ENCODE measurements at regions not wholly inside any gene's neighbourhood (a gene's known extent, or its start where the extent isn't known, plus 50 kb on each side); places are given as distances from the start of the nearest gene placed in this dataset.

DNA sequence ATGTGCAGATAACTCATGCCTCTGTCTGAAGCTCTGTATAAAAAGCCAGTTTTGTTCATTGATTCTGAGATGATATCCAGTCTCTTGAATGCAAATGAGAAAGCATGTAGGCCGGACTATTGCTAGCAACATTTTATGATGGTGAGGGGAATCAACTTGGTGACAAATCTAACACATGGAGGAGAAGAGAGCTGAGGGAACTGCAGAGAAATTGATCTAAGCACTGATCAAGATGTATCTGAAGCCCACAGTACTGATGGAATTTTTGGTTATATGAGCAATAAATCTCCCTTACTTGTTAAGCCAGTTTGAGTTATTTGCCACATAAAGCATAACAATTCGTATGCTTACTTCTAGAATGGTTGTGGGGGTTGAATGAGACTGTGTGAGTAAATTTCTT, 295.6 kb upstream of the DDHD1 start:
- Histone ChIP-seq H3K27me3 (ENCODE audit: low read depth) (no peaks in the 10 kb centered on the region), H3K9me3 (no peaks in the 10 kb centered on the region), H3K4me1 (no peaks in the 10 kb centered on the region), H3K36me3 (no peaks in the 10 kb centered on the region), H3K27ac (no peak overlapping the region), H3K4me3 (no peak overlapping the region)
- no peak for DNase-seq
- intact Hi-C loops (cut with DNase I), result no loop called here
- TF ChIP-seq, protein P1, sequence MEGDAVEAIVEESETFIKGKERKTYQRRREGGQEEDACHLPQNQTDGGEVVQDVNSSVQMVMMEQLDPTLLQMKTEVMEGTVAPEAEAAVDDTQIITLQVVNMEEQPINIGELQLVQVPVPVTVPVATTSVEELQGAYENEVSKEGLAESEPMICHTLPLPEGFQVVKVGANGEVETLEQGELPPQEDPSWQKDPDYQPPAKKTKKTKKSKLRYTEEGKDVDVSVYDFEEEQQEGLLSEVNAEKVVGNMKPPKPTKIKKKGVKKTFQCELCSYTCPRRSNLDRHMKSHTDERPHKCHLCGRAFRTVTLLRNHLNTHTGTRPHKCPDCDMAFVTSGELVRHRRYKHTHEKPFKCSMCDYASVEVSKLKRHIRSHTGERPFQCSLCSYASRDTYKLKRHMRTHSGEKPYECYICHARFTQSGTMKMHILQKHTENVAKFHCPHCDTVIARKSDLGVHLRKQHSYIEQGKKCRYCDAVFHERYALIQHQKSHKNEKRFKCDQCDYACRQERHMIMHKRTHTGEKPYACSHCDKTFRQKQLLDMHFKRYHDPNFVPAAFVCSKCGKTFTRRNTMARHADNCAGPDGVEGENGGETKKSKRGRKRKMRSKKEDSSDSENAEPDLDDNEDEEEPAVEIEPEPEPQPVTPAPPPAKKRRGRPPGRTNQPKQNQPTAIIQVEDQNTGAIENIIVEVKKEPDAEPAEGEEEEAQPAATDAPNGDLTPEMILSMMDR (IDR thresholded peaks at IDR 0.05), result no peak
- ATAC-seq, result no peak

DNA sequence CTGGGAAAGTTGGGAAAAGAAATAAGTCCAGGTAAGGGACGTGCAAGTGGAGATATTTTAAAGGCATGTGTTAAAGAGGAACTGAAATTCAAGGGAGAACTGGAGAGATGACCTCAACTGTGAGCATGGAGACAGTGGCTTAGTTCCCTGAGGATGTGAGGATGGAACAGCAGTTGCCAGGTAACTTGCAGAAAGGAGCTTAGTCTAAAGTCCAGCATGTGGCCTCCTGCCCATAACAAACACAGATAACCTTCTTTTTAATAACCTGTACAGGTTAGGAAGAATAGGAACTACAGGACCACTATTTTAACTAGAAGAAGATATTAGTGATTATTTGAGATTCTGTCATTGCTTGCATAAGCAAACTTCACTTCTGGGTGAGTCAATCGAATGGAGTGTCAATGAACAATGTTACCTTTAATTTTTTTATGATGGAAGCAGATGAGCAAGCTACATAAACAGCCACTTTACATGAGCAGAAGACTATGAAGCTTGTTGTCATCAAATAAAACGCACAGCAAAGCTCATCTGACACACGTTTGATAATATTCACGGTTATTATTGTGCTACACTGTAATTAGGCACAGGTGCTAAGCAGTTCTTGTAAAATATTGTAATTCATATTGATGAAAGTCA, 291.7 kb upstream of the DDHD1 start:
- no peak for DNase-seq
- TF ChIP-seq, protein P1 (IDR thresholded peaks at IDR 0.05), result no peak
- Histone ChIP-seq H3K27me3 (ENCODE audit: low read depth) (no peaks in the 10 kb centered on the region), H3K4me1 (no peaks in the 10 kb centered on the region), H3K4me3 (no peak overlapping the region), H3K27ac (no peak overlapping the region), H3K9me3 (no peaks in the 10 kb centered on the region), H3K36me3 (no peaks in the 10 kb centered on the region)
- intact Hi-C loops (cut with DNase I), result no loop called here
- ATAC-seq, result no peak

DNA sequence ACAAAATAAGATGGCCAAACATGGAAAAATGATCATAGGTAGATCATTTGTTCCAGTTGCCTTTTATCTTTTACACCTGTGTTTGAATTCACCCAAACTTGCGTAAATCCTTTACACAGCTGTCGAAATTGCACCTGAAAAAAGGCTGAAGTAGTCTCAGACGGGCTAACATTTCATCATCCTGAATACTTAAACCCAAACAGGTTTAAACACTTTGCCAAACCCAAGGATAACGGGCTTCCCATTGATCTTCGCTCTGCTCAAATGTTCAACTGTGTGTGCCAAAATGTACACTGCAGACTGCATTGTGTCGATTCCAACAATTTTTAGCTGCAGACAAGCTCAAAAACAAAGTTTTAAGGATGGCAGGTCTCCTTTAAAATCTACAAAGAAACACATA, 288.7 kb upstream of the DDHD1 start:
- DNase-seq (no peak), ATAC-seq (peak; percentile 23 to 64)
- H3K27me3 ChIP-seq (ENCODE audit: low read depth), result no peaks in the 10 kb centered on the region
- no peak overlapping the region for H3K27ac ChIP-seq
- no peaks in the 10 kb centered on the region for H3K36me3 ChIP-seq
- no peak overlapping the region for H3K4me3 ChIP-seq
- no peaks in the 10 kb centered on the region for H3K4me1 ChIP-seq
- intact Hi-C loops (cut with DNase I), result no loop called here
- TF ChIP-seq, protein P1 (IDR thresholded peaks at IDR 0.05), result no peak
- no peaks in the 10 kb centered on the region for H3K9me3 ChIP-seq

DNA sequence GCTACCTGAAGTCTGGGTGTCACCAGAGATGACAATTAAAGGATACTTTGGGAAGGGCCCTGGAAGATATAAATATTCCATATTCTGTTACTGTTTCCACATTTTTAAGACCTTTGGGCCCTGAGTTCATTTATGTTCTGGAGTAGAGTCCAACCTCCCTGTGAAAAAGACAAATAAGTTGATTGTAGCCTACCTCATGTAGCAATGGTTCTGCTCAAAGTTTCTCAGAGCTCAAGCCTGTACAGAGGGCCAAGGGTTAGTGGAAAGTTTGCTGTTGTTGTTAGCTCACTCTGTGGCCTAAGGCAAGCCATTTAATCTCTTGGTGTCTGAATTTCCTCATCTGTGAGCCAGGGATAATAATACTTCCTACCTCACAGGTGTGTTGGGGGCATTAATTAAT, 284.7 kb upstream of the DDHD1 start:
- Histone ChIP-seq H3K27ac (no peak overlapping the region), H3K4me1 (no peaks in the 10 kb centered on the region), H3K36me3 (no peaks in the 10 kb centered on the region), H3K9me3 (no peaks in the 10 kb centered on the region), H3K27me3 (ENCODE audit: low read depth) (no peaks in the 10 kb centered on the region), H3K4me3 (no peak overlapping the region)
- no peak for ATAC-seq
- TF ChIP-seq, protein P1 (IDR thresholded peaks at IDR 0.05), result no peak
- DNase-seq, result no peak
- intact Hi-C loops (cut with DNase I), result no loop called here

DNA sequence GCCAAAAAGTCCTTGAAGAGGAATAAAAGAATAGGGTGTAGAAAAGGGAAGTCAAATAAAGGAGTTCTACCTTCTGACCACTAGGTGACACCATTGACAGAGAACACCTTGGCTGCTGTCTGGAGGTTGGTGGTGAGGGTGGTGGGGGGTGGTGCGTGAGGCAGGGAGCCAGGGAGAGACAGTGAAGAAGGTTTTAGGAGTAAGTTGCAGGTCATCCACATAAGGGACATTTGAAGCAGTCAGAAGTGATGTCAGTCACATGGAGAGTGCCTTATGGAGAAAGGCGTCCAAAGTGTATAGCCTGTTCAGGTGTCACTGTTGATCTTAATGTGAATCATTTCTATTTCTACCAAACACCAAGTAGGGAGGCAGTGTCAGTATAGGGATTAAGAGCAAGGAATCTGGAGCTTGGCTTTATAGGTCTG, 279.3 kb upstream of the DDHD1 start:
- DNase-seq (no peak), ATAC-seq (peak; percentile 84 to 88)
- TF ChIP-seq, protein P1 (IDR thresholded peaks at IDR 0.05), result peak; percentile 53

More for the DNA sequence above, 279.3 kb upstream of the DDHD1 start:
- no peaks in the 10 kb centered on the region for H3K9me3 ChIP-seq
- H3K4me1 ChIP-seq, result no peaks in the 10 kb centered on the region
- no peaks in the 10 kb centered on the region for H3K36me3 ChIP-seq
- H3K27ac ChIP-seq, result no peak overlapping the region
- H3K27me3 ChIP-seq (ENCODE audit: low read depth), result no peaks in the 10 kb centered on the region
- intact Hi-C loops (cut with DNase I), result no loop called here
- H3K4me3 ChIP-seq, result no peak overlapping the region
